GM23248 (cell line): ENCODE measurements at regions not wholly inside any gene's neighbourhood (a gene's known extent, or its start where the extent isn't known, plus 50 kb on each side); places are given as distances from the start of the nearest gene placed in this dataset.

Experiments
- DNase-seq: peaks from one replicate; pipeline ENCODE4 v3.0.0-alpha.2; 2015
- H2AFZ ChIP-seq: fragments of 200-600 bp; sonication (generic); 2 replicates; pipeline ENCODE4 v1.6.1; 2016; ENCODE audit warnings: antibody characterized with exemption
- H3F3A ChIP-seq: fragments of 200-600 bp; sonication (generic); 2 replicates; pipeline ENCODE4 v1.6.1; 2016; ENCODE audit warnings: mild to moderate bottlenecking, antibody characterized with exemption, mixed run types; ENCODE audit not compliant: insufficient read depth
- H3K27ac ChIP-seq: fragments of 200-600 bp; sonication (generic); 2 replicates; pipeline ENCODE4 v1.5.1; 2016; ENCODE audit warnings: mild to moderate bottlenecking
- H3K27me3 ChIP-seq: fragments of 200-600 bp; sonication (generic); replicated peaks from 2 replicates; pipeline ENCODE4 v1.6.1; 2016; ENCODE audit warnings: mild to moderate bottlenecking; ENCODE audit not compliant: insufficient read depth
- H3K36me3 ChIP-seq: fragments of 200-600 bp; sonication (generic); 2 replicates; pipeline ENCODE4 v1.6.1; 2016; ENCODE audit warnings: low read depth, mild to moderate bottlenecking
- H3K4me1 ChIP-seq: fragments of 200-600 bp; sonication (generic); 2 replicates; pipeline ENCODE4 v1.6.1; 2016; ENCODE audit warnings: mild to moderate bottlenecking; ENCODE audit not compliant: insufficient read depth
- H3K4me2 ChIP-seq: fragments of 200-600 bp; sonication (generic); one replicate; pipeline ENCODE4 v1.6.1; 2016; ENCODE audit warnings: mild to moderate bottlenecking; ENCODE audit not compliant: unreplicated experiment
- H3K4me3 ChIP-seq: fragments of 200-600 bp; sonication (generic); 2 replicates; pipeline ENCODE4 v1.5.1; 2016; ENCODE audit warnings: mild to moderate bottlenecking
- H3K79me2 ChIP-seq: fragments of 200-600 bp; sonication (generic); 2 replicates; pipeline ENCODE4 v1.6.1; 2016; ENCODE audit warnings: mild to moderate bottlenecking; ENCODE audit not compliant: insufficient read depth
- H3K9ac ChIP-seq: fragments of 200-600 bp; sonication (generic); 2 replicates; pipeline ENCODE4 v1.6.1; 2016; ENCODE audit warnings: mild to moderate bottlenecking
- H3K9me2 ChIP-seq: fragments of 200-600 bp; sonication (generic); 2 replicates; pipeline ENCODE4 v1.6.1; 2016; ENCODE audit warnings: mixed run types, mild to moderate bottlenecking, moderate library complexity; ENCODE audit not compliant: insufficient read depth
- H3K9me3 ChIP-seq: fragments of 200-600 bp; sonication (generic); one replicate; pipeline ENCODE4 v1.6.1; 2017; ENCODE audit warnings: low read depth
- H4K20me1 ChIP-seq: fragments of 200-600 bp; sonication (generic); 2 replicates; pipeline ENCODE4 v1.6.0; 2016; ENCODE audit not compliant: insufficient read depth
- EZH2 ChIP-seq: fragments of 200-600 bp; sonication (generic); IDR thresholded peaks from 2 replicates; pipeline ENCODE4 v1.6.1; 2018; ENCODE audit warnings: antibody characterized with exemption, mild to moderate bottlenecking; ENCODE audit not compliant: insufficient read depth, poor library complexity, severe bottlenecking
- EZH2phosphoT487 ChIP-seq: fragments of 200-600 bp; sonication (generic); IDR thresholded peaks from 2 replicates; pipeline ENCODE4 v1.6.1; 2018; ENCODE audit warnings: antibody characterized with exemption, moderate library complexity, mild to moderate bottlenecking, low read depth; ENCODE audit not compliant: insufficient read depth
- WGBS, 2 experiments: methylation state at CpG; one replicate each; pipeline ENCODE4 v1.1.6; 2015 to 2017; ENCODE audit warnings: low lambda C conversion rate in 2 of 2, low coverage in 1 of 2; ENCODE audit errors: missing lambda C conversion rate in 2 of 2; 5-methylcytosine and 5-hydroxymethylcytosine counted together
- in situ Hi-C: fragments of 300-500 bp; cut with MboI; formaldehyde crosslinking; loops from 2 replicates; pipeline ENCODE4 v1.15.0; 2020

DNA sequence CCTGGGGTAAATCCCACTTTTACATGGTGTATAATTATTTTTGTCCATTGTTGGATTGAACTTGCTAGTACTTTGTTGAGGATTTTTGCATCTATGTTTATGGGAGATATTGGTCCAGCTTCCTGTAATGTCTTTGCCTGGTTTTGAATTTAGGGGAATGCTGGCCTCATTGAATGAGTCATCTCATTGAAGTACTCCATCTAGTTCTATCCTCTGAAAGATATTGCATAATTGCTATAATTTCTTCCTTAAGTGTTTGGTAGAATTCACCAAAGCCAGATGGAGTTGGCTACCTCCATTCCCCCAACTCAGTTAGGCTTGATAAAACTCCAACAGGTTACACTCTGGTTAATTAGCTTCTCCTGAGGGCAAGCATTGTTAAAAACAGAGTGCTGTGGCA is 237.4 kb upstream of the TGFBR2 start:
- Histone ChIP-seq H4K20me1 (no peaks in the 10 kb centered on the region), H3K4me2 (no peak overlapping the region), H3K4me3 (no peak overlapping the region), H3K27ac (no peak overlapping the region), H3K9ac (no peak overlapping the region), H3K9me2 (0 out of 2 replicates have a peak, but pooled peaks cover 4% of the 10 kb centered on the region), H3K27me3 (no peaks in the 10 kb centered on the region), H3K4me1 (peaks cover 12% of the 10 kb centered on the region), H3K79me2 (no peaks in the 10 kb centered on the region), H3K36me3 (no peaks in the 10 kb centered on the region), H3K9me3 (no peaks in the 10 kb centered on the region), H2AFZ (no peak overlapping the region), H3F3A (no peaks in the 10 kb centered on the region)
- DNase-seq, result peak; percentile 68
- in situ Hi-C loops, result no loop called here
- TF ChIP-seq EZH2, result no peak
- TF ChIP-seq EZH2phosphoT487, result no peak

DNA sequence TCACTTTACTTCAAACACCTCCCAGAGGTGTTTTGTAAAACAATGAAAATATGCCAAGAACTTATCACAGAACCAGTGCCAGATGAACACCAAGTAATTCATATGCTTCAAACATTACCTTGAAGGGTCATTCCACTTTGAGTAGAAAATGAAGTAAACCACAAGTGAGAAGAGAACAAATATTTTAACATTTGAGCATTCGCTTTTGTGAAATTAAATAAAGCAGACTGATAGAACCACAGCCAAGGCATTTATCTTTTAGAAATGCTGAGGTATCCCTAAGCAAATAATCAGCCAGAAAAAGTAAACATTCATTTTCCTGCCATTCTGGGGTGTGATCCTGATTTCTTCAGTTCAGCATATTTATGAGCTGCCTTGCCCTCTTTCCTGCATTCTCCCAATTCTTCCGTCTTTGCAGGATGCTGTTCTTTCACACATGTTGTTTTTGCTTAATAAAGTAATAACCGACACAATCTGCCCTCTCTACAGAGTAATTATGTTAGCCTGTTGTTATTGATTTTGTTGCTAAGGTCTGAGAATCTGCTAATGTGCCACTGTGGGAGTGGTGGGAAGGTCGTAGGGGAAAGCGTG is 235.6 kb upstream of the TGFBR2 start:
- H3K4me3 ChIP-seq, result no peak overlapping the region
- H3K4me2 ChIP-seq, result no peak overlapping the region
- no peaks in the 10 kb centered on the region for H3K36me3 ChIP-seq
- DNase-seq, result peak; percentile 8
- H3K9me3 ChIP-seq, result no peaks in the 10 kb centered on the region
- H3K9me2 ChIP-seq, result 0 out of 2 replicates have a peak, but pooled peaks cover 4% of the 10 kb centered on the region
- no peak overlapping the region for H3K27ac ChIP-seq
- no peaks in the 10 kb centered on the region for H3F3A ChIP-seq
- H4K20me1 ChIP-seq, result no peaks in the 10 kb centered on the region
- TF ChIP-seq EZH2 (no peak), EZH2phosphoT487 (no peak)
- H2AFZ ChIP-seq, result peak overlapping the region; percentile 18; the same call in 1 of the 2 replicates
- in situ Hi-C loops, result no loop called here
- no peak overlapping the region for H3K9ac ChIP-seq
- no peaks in the 10 kb centered on the region for H3K79me2 ChIP-seq
- 31 to 32% methylated on average over 5 of the region's 5 CpGs for WGBS, 2 experiments
- H3K27me3 ChIP-seq, result no peaks in the 10 kb centered on the region
- peaks cover 12% of the 10 kb centered on the region for H3K4me1 ChIP-seq

DNA sequence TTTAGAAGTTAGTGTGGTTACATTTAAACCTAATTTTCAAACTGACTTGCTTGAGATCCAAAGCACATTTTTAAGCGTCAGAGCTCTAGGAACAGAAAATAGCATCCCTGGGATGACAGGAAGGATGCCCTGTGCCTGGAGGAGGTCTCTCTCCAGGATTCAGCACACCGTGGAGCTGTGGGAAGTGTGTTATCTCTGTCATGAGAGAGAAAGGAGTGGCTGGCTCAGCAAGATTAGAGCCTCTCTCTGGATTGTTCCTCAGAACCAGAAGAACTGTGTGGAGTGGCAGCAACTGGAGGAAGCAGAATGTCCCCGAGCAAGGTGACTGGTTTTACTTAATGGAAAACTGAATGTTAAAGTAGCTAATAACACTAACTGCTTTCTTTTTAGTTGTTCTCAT is 233.6 kb upstream of the TGFBR2 start:
- no peak overlapping the region for H3K4me3 ChIP-seq
- TF ChIP-seq EZH2 (no peak), EZH2phosphoT487 (no peak)
- 56 to 61% methylated on average over 3 of the region's 3 CpGs for WGBS, 2 experiments
- 0 out of 2 replicates have a peak, but pooled peaks cover 4% of the 10 kb centered on the region for H3K9me2 ChIP-seq
- no peak for DNase-seq
- peaks cover 12% of the 10 kb centered on the region for H3K4me1 ChIP-seq
- no peaks in the 10 kb centered on the region for H3K27me3 ChIP-seq
- H3K4me2 ChIP-seq, result no peak overlapping the region
- H3K79me2 ChIP-seq, result no peaks in the 10 kb centered on the region
- in situ Hi-C loops, result no loop called here
- no peak overlapping the region for H3K9ac ChIP-seq
- H2AFZ ChIP-seq, result no peak overlapping the region
- H3K27ac ChIP-seq, result no peak overlapping the region
- no peaks in the 10 kb centered on the region for H3K36me3 ChIP-seq
- H4K20me1 ChIP-seq, result no peaks in the 10 kb centered on the region
- no peaks in the 10 kb centered on the region for H3F3A ChIP-seq
- no peaks in the 10 kb centered on the region for H3K9me3 ChIP-seq

DNA sequence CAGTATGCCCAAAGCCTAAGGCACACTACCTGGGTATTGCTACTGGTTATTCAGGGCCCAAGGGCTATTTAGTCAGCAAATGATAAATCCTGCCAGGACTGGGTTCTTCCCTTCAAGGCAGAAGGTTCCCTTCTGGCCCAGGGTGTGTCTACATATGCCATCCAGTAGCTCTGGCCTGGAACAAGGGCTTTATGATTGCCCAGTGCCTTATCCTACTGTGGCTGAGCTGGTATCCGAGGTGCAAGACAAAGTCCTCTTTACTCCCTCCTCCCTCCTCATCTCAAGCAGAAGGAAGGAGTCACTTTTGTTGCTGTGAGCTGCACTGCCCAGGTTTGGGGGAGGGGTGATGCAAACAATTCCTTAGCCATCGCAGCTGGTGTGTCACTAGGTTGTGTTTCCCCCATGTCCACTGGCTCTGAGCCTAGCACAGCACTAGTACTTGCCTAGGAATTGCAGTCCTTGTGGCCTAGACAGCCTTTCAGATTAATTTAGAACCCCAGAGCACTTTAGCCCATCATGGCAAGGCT is 221.8 kb upstream of the TGFBR2 start:
- H3K4me3 ChIP-seq, result no peak overlapping the region
- no peak overlapping the region for H3K4me2 ChIP-seq
- H3K27ac ChIP-seq, result no peak overlapping the region
- WGBS, 2 experiments, result 89 to 100% methylated on average over 2 of the region's 2 CpGs
- no peaks in the 10 kb centered on the region for H3K9me2 ChIP-seq
- H4K20me1 ChIP-seq, result no peaks in the 10 kb centered on the region
- H3K36me3 ChIP-seq, result no peaks in the 10 kb centered on the region
- TF ChIP-seq EZH2 (no peak), EZH2phosphoT487 (no peak)
- H3K4me1 ChIP-seq, result no peaks in the 10 kb centered on the region
- DNase-seq, result no peak
- H3K27me3 ChIP-seq, result no peaks in the 10 kb centered on the region
- no peaks in the 10 kb centered on the region for H3K9me3 ChIP-seq
- no peaks in the 10 kb centered on the region for H3F3A ChIP-seq
- no peak overlapping the region for H3K9ac ChIP-seq
- H2AFZ ChIP-seq, result no peak overlapping the region
- in situ Hi-C loops, result no loop called here
- H3K79me2 ChIP-seq, result no peaks in the 10 kb centered on the region
